ENCODE measurements at regions not wholly inside any gene's neighbourhood (a gene's known extent, or its start where the extent isn't known, plus 50 kb on each side); places are given as distances from the start of the nearest gene placed in this dataset.

GRCh38 chr6:110048221-110048875, 70.2 kb downstream of the GPR6 start:
- TF ChIP-seq FOXP2 (optimal IDR thresholded peaks at IDR 0.05; ENCODE audit: borderline replicate concordance, extremely low read depth, extremely low read length, insufficient read depth) (no peak), SIN3A (IDR thresholded peaks at IDR 0.05; ENCODE audit: borderline replicate concordance, insufficient read depth, low read length) (no peak), POLR2AphosphoS5 (IDR thresholded peaks at IDR 0.05; ENCODE audit: low read depth, low read length) (no peak), REST (IDR thresholded peaks at IDR 0.05; ENCODE audit: insufficient read depth in 1 of 2, low read depth in 2 of 2, low read length in 2 of 2) (no peak), TAF1 (IDR thresholded peaks at IDR 0.05; ENCODE audit: borderline replicate concordance, insufficient read depth, low read length) (no peak)

- TF ChIP-seq SIN3A (IDR thresholded peaks at IDR 0.05; ENCODE audit: borderline replicate concordance, insufficient read depth, low read length) (no peak), REST (IDR thresholded peaks at IDR 0.05; ENCODE audit: insufficient read depth in 1 of 2, low read depth in 2 of 2, low read length in 2 of 2) (no peak), TAF1 (IDR thresholded peaks at IDR 0.05; ENCODE audit: borderline replicate concordance, insufficient read depth, low read length) (no peak), FOXP2 (optimal IDR thresholded peaks at IDR 0.05; ENCODE audit: borderline replicate concordance, extremely low read depth, extremely low read length, insufficient read depth) (no peak), POLR2AphosphoS5 (IDR thresholded peaks at IDR 0.05; ENCODE audit: low read depth, low read length) (no peak)
Observed at GRCh38 chr6:110049696-110050439, 71.8 kb downstream of the GPR6 start.
